ENCODE measurements at regions not wholly inside any gene's neighbourhood (a gene's known extent, or its start where the extent isn't known, plus 50 kb on each side); places are given as distances from the start of the nearest gene placed in this dataset.

DNA sequence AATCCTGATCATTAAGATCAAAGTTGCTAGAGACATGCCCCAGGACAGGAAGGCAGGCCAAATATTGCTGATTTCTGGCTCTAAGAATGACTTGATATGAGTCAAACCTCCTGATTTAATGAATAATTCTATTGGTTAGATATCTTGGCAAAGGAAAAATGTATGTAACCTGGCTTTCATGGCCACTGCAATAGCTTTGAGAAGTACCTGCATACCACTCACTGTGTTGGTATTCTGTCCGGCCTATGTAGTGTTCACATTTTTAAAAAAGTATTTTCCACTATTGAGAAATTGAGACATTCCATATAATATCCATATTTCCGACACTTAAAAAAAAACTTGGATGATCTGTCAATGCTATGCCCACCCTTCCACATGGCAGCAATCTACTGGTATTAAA lies 283.1 kb upstream of the SOX5 start:
- no peak for TF ChIP-seq EZH2 (IDR thresholded peaks at IDR 0.05; ENCODE audit: borderline replicate concordance)
- TF ChIP-seq, protein P1, sequence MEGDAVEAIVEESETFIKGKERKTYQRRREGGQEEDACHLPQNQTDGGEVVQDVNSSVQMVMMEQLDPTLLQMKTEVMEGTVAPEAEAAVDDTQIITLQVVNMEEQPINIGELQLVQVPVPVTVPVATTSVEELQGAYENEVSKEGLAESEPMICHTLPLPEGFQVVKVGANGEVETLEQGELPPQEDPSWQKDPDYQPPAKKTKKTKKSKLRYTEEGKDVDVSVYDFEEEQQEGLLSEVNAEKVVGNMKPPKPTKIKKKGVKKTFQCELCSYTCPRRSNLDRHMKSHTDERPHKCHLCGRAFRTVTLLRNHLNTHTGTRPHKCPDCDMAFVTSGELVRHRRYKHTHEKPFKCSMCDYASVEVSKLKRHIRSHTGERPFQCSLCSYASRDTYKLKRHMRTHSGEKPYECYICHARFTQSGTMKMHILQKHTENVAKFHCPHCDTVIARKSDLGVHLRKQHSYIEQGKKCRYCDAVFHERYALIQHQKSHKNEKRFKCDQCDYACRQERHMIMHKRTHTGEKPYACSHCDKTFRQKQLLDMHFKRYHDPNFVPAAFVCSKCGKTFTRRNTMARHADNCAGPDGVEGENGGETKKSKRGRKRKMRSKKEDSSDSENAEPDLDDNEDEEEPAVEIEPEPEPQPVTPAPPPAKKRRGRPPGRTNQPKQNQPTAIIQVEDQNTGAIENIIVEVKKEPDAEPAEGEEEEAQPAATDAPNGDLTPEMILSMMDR (IDR thresholded peaks at IDR 0.05; ENCODE audit: poor library complexity), result no peak
- no peak for TF ChIP-seq EZH2phosphoT487 (IDR thresholded peaks at IDR 0.05; ENCODE audit: low read depth, severe bottlenecking, unreplicated experiment)
